GM18873 (cell line): ENCODE measurements at regions not wholly inside any gene's neighbourhood (a gene's known extent, or its start where the extent isn't known, plus 50 kb on each side); places are given as distances from the start of the nearest gene placed in this dataset.

Experiments
- ATAC-seq: cut with Tn5 transposase; IDR thresholded peaks from one replicate; pipeline ENCODE4 v1.9.1; 2021; ENCODE audit warnings: mild to moderate bottlenecking, moderate library complexity, moderate number of reproducible peaks; ENCODE audit not compliant: unreplicated experiment, low FRiP score

DNA sequence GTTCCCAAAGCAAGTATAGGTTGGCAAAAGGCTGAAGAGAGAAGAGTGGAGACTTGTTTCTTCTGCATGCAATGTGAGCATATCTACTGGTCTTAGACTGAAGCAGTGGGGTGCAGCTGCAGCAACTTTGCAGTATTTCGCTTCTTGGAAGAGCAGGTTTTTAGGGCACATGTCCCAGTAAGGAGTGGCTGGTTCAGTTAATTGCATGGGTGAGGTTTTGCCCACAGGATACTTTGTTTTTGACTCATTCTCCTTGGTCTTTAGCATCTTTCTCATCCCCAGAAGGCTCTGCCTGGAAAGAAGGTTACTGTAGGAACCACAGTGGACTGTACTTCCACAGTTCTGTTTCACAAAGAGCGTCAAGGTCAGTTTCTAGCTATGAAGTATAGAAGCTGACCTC lies 68.0 kb upstream of the NR3C2 start:
- ATAC-seq: no peak

GRCh38 chr4:148503681-148504080 lies 61.5 kb upstream of the NR3C2 start:
- ATAC-seq: no peak

DNA sequence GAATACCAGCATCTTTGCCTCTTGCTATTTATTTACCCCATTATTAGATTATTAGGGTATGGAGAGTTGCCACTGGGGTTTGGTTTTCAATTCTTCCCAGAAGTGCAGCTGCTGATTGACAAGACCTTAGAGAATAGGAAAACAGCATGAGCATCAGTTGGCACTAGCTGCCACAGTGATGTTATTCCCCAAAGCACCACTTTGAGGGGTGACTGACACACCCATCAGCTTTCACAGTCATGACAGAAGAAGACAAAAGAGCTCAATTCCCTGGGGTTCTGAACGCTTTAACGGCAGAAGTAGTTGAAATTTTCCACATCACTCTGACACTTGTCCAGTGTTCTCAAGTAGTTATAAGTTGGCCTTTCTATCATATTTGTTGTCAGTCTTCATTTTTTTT lies 55.0 kb upstream of the NR3C2 start:
- ATAC-seq: no peak

GRCh38 chr4:148495463-148495862 lies 53.2 kb upstream of the NR3C2 start:
- no peak for ATAC-seq
